ENCODE measurements at regions not wholly inside any gene's neighbourhood (a gene's known extent, or its start where the extent isn't known, plus 50 kb on each side); places are given as distances from the start of the nearest gene placed in this dataset.

DNA sequence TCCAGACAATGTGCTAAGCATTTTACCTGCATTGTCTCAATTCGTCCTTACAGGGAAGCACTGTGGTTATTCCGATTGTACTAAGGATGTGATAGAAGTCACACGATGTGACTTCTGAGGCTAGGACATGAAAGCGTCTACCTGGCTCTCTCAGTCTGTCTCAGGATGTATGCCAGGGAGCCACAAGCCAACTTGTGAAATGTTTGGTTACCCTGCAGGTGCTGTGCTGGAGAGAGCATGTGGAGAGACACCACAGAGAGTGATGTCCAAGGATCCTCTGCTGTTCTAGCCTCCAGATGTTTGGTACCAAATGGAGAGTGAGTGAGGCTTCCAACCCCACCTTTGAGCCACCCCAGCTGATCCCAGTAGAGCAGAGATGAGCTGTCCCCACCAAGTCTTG lies 120.1 kb upstream of the IL12B start:
- TF ChIP-seq POLR2A (IDR thresholded peaks at IDR 0.05): no peak
- TF ChIP-seq, protein P1, sequence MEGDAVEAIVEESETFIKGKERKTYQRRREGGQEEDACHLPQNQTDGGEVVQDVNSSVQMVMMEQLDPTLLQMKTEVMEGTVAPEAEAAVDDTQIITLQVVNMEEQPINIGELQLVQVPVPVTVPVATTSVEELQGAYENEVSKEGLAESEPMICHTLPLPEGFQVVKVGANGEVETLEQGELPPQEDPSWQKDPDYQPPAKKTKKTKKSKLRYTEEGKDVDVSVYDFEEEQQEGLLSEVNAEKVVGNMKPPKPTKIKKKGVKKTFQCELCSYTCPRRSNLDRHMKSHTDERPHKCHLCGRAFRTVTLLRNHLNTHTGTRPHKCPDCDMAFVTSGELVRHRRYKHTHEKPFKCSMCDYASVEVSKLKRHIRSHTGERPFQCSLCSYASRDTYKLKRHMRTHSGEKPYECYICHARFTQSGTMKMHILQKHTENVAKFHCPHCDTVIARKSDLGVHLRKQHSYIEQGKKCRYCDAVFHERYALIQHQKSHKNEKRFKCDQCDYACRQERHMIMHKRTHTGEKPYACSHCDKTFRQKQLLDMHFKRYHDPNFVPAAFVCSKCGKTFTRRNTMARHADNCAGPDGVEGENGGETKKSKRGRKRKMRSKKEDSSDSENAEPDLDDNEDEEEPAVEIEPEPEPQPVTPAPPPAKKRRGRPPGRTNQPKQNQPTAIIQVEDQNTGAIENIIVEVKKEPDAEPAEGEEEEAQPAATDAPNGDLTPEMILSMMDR (IDR thresholded peaks at IDR 0.05 in 8 of 11, conservative IDR thresholded peaks at IDR 0.05 in 3 of 11): no peak
